ENCODE measurements at regions not wholly inside any gene's neighbourhood (a gene's known extent, or its start where the extent isn't known, plus 50 kb on each side); places are given as distances from the start of the nearest gene placed in this dataset.
"Not testable (repeated sequence)": the region's sequence is repeated elsewhere in the genome, so short reads cannot be mapped to it uniquely, and the experiment has no call there.

GRCh38 chr3:40911264-40911663 lies 288.0 kb upstream of the CTNNB1 start:
- no peak for DNase-seq

GRCh38 chr3:40911928-40912327 lies 287.4 kb upstream of the CTNNB1 start:
- DNase-seq: no peak

GRCh38 chr3:40912461-40912860 lies 286.8 kb upstream of the CTNNB1 start:
- DNase-seq: no peak

- no peak for DNase-seq
These were observed 286.1 kb upstream of the CTNNB1 start for GRCh38 chr3:40913192-40913591.

- DNase-seq: no peak
These were observed 285.7 kb upstream of the CTNNB1 start for GRCh38 chr3:40913641-40914040.

- DNase-seq: no peak
These were observed 284.8 kb upstream of the CTNNB1 start for GRCh38 chr3:40914475-40914874.

- DNase-seq: no peak
These were observed 283.9 kb upstream of the CTNNB1 start for GRCh38 chr3:40915346-40915865.

- no peak for DNase-seq
These were observed 279.3 kb upstream of the CTNNB1 start for GRCh38 chr3:40920041-40920440.

GRCh38 chr3:40921251-40921650 lies 278.1 kb upstream of the CTNNB1 start:
- DNase-seq: no peak

- no peak for DNase-seq
These were observed 276.2 kb upstream of the CTNNB1 start for GRCh38 chr3:40923143-40923542.

- no peak for DNase-seq
These were observed 275.7 kb upstream of the CTNNB1 start for GRCh38 chr3:40923651-40924050.

- no peak for DNase-seq
These were observed 274.7 kb upstream of the CTNNB1 start for GRCh38 chr3:40924559-40925141.

GRCh38 chr3:40925231-40925630 lies 274.1 kb upstream of the CTNNB1 start:
- no peak for DNase-seq

- DNase-seq: no peak
These were observed 269.2 kb upstream of the CTNNB1 start for GRCh38 chr3:40930131-40930538.

GRCh38 chr3:40930756-40931155 lies 268.5 kb upstream of the CTNNB1 start:
- DNase-seq: no peak

GRCh38 chr3:40938591-40938990 lies 260.7 kb upstream of the CTNNB1 start:
- no peak for DNase-seq

GRCh38 chr3:40939030-40939740 lies 260.1 kb upstream of the CTNNB1 start:
- DNase-seq: no peak

GRCh38 chr3:40939741-40940130 lies 259.6 kb upstream of the CTNNB1 start:
- no peak for DNase-seq

- DNase-seq: no peak
These were observed 258.7 kb upstream of the CTNNB1 start for GRCh38 chr3:40940651-40941050.

- not testable (repeated sequence) for DNase-seq
These were observed 252.3 kb upstream of the CTNNB1 start for GRCh38 chr3:40947022-40947421.

- not testable (repeated sequence) for DNase-seq
These were observed 250.0 kb upstream of the CTNNB1 start for GRCh38 chr3:40949347-40949746.

- DNase-seq: no peak
These were observed 247.7 kb upstream of the CTNNB1 start for GRCh38 chr3:40951636-40952035.

GRCh38 chr3:40961104-40961857 lies 238.0 kb upstream of the CTNNB1 start:
- DNase-seq: no peak

- DNase-seq: no peak
These were observed 236.6 kb upstream of the CTNNB1 start for GRCh38 chr3:40962721-40963120.

Data from stimulated activated CD4-positive, alpha-beta T cell treated with anti-CD3 and anti-CD28 coated beads, Interleukin-4, amount 100 ng/mL, for 4 hours (primary cell).